ENCODE measurements at regions not wholly inside any gene's neighbourhood (a gene's known extent, or its start where the extent isn't known, plus 50 kb on each side); places are given as distances from the start of the nearest gene placed in this dataset.

DNA sequence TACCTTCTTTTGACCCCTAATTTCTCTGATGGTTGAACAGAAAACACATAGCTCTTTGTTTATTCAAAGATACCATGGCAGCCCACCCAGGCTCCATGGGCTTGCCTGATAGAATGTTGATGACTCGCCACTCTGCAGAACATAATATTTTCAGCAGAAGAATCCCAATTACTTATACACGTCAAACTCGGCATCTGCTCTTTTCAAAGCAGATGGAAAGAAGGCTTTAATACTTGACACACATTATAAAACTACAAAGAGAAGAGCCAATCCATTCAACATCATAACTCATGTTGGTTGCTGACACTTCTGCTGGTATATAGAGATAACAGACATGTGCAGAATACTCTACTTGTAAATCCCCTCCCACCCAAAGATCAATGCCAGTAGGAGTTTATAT lies 69.0 kb downstream of the FOXI2 start:
- intact Hi-C loops (cut with DNase I) = no loop called here
- H3K27me3 ChIP-seq = peaks cover 0 to 22% (median 0%) of the 10 kb centered on the region in 4 donors
- no peak for DNase-seq
- no peaks in the 10 kb centered on the region for H3K9me3 ChIP-seq
- WGBS, 2 donors = 75 to 76% methylated on average over 3 of the region's 3 CpGs
- TF ChIP-seq POLR2A (IDR thresholded peaks at IDR 0.05) = no peak
- TF ChIP-seq, protein P1, sequence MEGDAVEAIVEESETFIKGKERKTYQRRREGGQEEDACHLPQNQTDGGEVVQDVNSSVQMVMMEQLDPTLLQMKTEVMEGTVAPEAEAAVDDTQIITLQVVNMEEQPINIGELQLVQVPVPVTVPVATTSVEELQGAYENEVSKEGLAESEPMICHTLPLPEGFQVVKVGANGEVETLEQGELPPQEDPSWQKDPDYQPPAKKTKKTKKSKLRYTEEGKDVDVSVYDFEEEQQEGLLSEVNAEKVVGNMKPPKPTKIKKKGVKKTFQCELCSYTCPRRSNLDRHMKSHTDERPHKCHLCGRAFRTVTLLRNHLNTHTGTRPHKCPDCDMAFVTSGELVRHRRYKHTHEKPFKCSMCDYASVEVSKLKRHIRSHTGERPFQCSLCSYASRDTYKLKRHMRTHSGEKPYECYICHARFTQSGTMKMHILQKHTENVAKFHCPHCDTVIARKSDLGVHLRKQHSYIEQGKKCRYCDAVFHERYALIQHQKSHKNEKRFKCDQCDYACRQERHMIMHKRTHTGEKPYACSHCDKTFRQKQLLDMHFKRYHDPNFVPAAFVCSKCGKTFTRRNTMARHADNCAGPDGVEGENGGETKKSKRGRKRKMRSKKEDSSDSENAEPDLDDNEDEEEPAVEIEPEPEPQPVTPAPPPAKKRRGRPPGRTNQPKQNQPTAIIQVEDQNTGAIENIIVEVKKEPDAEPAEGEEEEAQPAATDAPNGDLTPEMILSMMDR (IDR thresholded peaks at IDR 0.05) = no peak
- H3K4me3 ChIP-seq = no peak overlapping the region
- H3K36me3 ChIP-seq = no peaks in the 10 kb centered on the region
- H3K4me1 ChIP-seq = no peaks in the 10 kb centered on the region
- no peak overlapping the region for H3K27ac ChIP-seq

DNA sequence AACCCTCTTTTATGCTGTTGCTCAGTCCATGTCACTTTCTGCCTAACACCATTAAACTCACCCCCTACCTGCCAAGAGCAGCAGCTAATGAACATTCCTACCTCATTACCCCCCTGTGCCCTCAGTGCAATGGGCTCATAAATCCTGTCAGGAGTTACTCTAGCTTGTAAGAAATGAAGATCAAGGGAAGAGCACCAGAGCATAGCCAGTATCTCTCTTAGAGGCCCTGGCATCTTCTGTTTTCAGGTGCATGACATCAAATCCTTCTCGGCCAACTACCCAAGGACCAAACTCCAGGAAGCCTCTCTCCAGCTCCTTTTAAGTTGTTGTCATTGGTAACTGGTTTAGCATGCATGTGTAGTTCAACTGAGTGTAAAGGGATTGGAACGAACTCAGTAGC lies 75.1 kb downstream of the FOXI2 start:
- H3K4me1 ChIP-seq = no peaks in the 10 kb centered on the region
- intact Hi-C loops (cut with DNase I) = no loop called here
- H3K27me3 ChIP-seq = peaks cover 0 to 11% (median 0%) of the 10 kb centered on the region in 4 donors
- H3K27ac ChIP-seq = no peak overlapping the region
- TF ChIP-seq POLR2A (IDR thresholded peaks at IDR 0.05) = no peak
- TF ChIP-seq, protein P1 (IDR thresholded peaks at IDR 0.05) = no peak
- no peak overlapping the region for H3K4me3 ChIP-seq
- H3K9me3 ChIP-seq = no peaks in the 10 kb centered on the region
- DNase-seq = no peak
- WGBS, 2 donors = 69 to 100% methylated on average over 1 to 2 of the region's 2 CpGs
- no peaks in the 10 kb centered on the region for H3K36me3 ChIP-seq

DNA sequence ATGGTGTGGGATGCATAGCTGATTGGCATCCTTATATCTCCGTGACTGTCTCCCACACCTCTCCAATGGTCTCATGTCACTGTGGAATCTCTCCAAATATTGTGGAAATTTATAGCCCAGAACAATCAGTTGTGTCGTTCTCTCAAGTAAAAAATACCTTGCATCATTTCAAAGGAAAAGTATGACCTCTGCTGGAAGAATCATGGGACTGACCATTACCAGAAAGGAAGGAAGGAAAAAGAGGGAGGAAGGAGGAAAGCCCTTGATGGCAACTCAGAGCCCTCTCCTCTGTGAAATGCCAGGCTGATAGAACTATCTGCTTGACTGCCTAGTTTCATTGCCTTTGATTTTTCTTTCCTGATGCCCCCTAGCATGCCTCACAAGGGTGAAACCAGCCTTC lies 76.3 kb downstream of the FOXI2 start:
- Histone ChIP-seq H3K4me1 (no peaks in the 10 kb centered on the region), H3K4me3 (no peak overlapping the region), H3K27ac (no peak overlapping the region), H3K27me3 (peaks cover 0 to 5% (median 0%) of the 10 kb centered on the region in 4 donors), H3K9me3 (no peaks in the 10 kb centered on the region), H3K36me3 (no peaks in the 10 kb centered on the region)
- DNase-seq = no peak
- intact Hi-C loops (cut with DNase I) = no loop called here
- TF ChIP-seq POLR2A (IDR thresholded peaks at IDR 0.05) = no peak
- TF ChIP-seq, protein P1 (IDR thresholded peaks at IDR 0.05) = peak in 2 of 6 experiments; percentile 7 to 32
- WGBS, 2 donors = 24 to 35% methylated on average over 2 of the region's 2 CpGs

DNA sequence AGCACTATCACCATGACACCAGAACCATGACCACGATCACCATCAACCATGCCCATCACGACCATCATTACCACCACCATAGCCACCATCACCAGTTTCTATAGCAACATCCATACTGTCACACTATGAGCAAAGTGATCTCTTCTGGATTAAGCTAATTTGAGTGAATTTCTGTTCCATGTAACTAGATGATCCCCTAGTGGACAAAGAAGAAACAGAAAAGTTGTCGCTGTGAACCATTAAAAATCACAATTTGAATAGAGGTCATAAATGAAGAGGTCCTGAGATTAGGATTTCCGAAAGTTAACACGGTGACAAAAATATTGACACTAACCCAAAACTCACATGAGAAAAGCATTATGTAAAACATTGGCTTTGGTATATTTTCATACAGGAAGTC lies 77.6 kb downstream of the CLRN3 start:
- TF ChIP-seq, protein P1 (IDR thresholded peaks at IDR 0.05) = peak in 3 of 6 experiments; percentile 6 to 24 (median 9)
- TF ChIP-seq POLR2A (IDR thresholded peaks at IDR 0.05) = no peak
- Histone ChIP-seq H3K27ac (no peak overlapping the region), H3K36me3 (no peaks in the 10 kb centered on the region), H3K9me3 (no peaks in the 10 kb centered on the region), H3K4me3 (no peak overlapping the region), H3K27me3 (no peaks in the 10 kb centered on the region), H3K4me1 (no peaks in the 10 kb centered on the region)
- DNase-seq = no peak
- intact Hi-C loops (cut with DNase I) = no loop called here
- WGBS, 2 donors = 71 to 79% methylated on average over 5 of the region's 5 CpGs

DNA sequence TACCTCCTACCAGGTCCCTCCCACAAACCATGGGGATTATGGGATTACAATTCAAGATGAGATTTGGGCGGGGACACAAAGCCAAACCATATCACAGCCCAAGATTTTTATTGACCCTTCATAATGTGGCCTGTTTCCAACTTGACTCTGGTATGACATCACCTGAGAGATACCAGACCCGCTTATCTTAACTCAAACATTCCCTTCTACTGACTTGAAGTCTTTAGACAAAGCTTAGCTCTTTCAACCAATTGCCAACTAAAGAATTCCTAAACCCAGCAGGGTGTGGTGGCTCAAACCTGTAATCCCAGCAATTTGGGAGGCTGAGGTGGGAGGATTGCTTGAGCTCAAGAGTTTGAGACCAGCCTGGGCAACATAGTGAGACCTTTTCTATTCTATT lies 67.9 kb downstream of the CLRN3 start:
- WGBS, 2 donors = 72 to 81% methylated on average over 2 of the region's 2 CpGs

More for the DNA sequence above, 67.9 kb downstream of the CLRN3 start:
- intact Hi-C loops (cut with DNase I) = no loop called here
- Histone ChIP-seq H3K27ac (no peak overlapping the region), H3K36me3 (no peaks in the 10 kb centered on the region), H3K4me1 (no peaks in the 10 kb centered on the region), H3K9me3 (peaks cover 0 to 6% (median 0%) of the 10 kb centered on the region in 3 donors), H3K4me3 (no peak overlapping the region), H3K27me3 (no peaks in the 10 kb centered on the region)
- no peak for DNase-seq
- TF ChIP-seq POLR2A (IDR thresholded peaks at IDR 0.05) = no peak
- TF ChIP-seq, protein P1 (IDR thresholded peaks at IDR 0.05) = no peak

Measured in esophagus squamous epithelium (tissue), 5 donors.